ENCODE measurements at regions not wholly inside any gene's neighbourhood (a gene's known extent, or its start where the extent isn't known, plus 50 kb on each side); places are given as distances from the start of the nearest gene placed in this dataset.
A peak's percentile ranks its signal among the peaks of the same experiment; 100 is the strongest.

DNA sequence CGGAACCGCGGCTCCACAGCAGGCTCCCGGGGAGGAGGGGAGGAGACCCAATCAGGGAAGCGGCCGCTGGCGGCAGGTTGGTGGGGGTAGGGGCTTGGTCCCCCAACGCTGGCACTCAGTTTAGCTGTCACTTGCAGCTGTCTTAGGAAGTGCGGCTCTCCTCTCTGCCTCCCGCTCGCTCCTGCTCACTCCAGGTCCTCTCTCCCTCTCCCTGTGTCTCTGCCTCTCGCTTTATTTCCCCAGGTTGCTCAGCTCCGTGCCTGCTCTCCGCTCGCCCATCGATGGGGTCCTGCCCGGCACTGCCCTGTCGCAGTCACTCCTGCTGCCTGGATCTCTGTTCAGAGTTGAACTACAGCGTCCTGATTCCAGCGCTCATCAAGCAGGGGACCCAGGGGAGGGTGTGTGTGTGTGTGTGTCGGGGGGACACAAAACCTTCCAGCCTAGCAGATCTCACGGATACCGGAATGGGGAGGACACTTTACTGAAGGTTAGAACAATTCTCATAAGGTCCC lies 145.6 kb downstream of the ENGASE start:
- H3K4me3 ChIP-seq = no peak overlapping the region
- intact Hi-C loops (cut with DNase I) = no loop called here
- ATAC-seq (no peak), DNase-seq (peak in 1 of 5 donors; percentile 42)
- H3K9me3 ChIP-seq = no peaks in the 10 kb centered on the region
- WGBS, 4 donors = 2 to 4% (median 2%) methylated on average over 20 to 23 of the region's 23 CpGs
- H3K27ac ChIP-seq = no peak overlapping the region
- H3K4me1 ChIP-seq = peaks cover 0 to 12% (median 0%) of the 10 kb centered on the region in 12 donors
- H3K27me3 ChIP-seq = peaks cover 26 to 100% (median 57%) of the 10 kb centered on the region in 9 donors
- no peaks in the 10 kb centered on the region for H3K36me3 ChIP-seq
- TF ChIP-seq POLR2A (IDR thresholded peaks at IDR 0.05) = no peak
- no peak for TF ChIP-seq CTCF (IDR thresholded peaks at IDR 0.05)

DNA sequence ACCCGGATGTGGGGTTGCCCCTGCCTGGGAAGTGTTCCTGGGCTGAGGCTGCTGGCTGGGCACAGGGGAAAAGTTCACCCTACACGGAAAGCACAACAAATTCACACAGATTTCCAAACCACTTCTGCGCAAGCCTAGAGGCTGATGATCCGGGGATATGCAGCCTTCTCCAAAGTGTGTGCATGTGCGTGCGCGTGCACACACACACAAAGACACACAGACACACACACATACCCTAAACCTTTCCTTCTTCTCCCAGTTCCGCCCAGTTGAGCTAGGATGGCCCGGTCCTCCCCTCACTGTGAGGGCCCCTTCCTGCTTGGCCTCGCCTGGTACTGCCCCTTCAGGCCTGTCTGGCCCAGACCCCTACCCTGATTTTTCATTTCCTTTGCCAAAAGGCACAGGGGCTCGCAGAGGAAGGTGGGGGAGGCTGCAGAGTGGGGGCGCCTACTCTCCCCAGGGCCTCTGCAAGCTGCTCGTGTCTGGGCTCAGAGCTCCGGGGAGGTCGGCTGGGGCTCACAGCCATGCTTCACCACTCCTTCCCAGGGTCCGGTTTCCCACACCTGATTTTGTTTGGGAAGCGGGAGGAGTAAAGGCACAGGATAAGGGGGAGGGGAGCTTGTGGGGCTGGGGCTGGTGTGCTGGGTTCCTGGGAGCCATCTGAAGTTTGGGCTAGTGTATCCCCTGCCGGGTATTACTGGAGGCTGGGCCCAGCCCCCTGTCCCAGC lies 144.7 kb downstream of the ENGASE start:
- no peak for TF ChIP-seq CTCF (IDR thresholded peaks at IDR 0.05)
- TF ChIP-seq POLR2A (IDR thresholded peaks at IDR 0.05) = no peak
- Histone ChIP-seq H3K4me3 (no peak overlapping the region), H3K27ac (no peak overlapping the region), H3K4me1 (peaks cover 0 to 12% (median 0%) of the 10 kb centered on the region in 12 donors), H3K9me3 (no peaks in the 10 kb centered on the region), H3K27me3 (peaks cover 24 to 100% (median 61%) of the 10 kb centered on the region in 9 donors), H3K36me3 (no peaks in the 10 kb centered on the region)
- 55 to 61% (median 58%) methylated on average over 18 of the region's 18 CpGs for WGBS, 4 donors
- peak in 1 of 5 donors; percentile 42 for DNase-seq
- no peak for ATAC-seq
- intact Hi-C loops (cut with DNase I) = no loop called here

GRCh38 chr17:79218825-79219200 lies 144.2 kb downstream of the ENGASE start:
- TF ChIP-seq POLR2A (IDR thresholded peaks at IDR 0.05) (no peak), CTCF (IDR thresholded peaks at IDR 0.05) (no peak)
- ATAC-seq = no peak
- 83 to 92% (median 86%) methylated on average over 7 to 10 of the region's 10 CpGs for WGBS, 4 donors

GRCh38 chr17:79218175-79218824 lies 143.7 kb downstream of the ENGASE start:
- no peak overlapping the region for H3K27ac ChIP-seq
- peaks cover 20 to 95% (median 63%) of the 10 kb centered on the region in 9 donors for H3K27me3 ChIP-seq
- WGBS, 4 donors = 61 to 65% (median 65%) methylated on average over 18 to 19 of the region's 19 CpGs
- H3K4me3 ChIP-seq = no peak overlapping the region
- DNase-seq (peak in 1 of 5 donors; percentile 30), ATAC-seq (no peak)
- no peaks in the 10 kb centered on the region for H3K9me3 ChIP-seq
- no peak for TF ChIP-seq CTCF (IDR thresholded peaks at IDR 0.05)
- no peak for TF ChIP-seq POLR2A (IDR thresholded peaks at IDR 0.05)
- H3K36me3 ChIP-seq = no peaks in the 10 kb centered on the region
- intact Hi-C loops (cut with DNase I) = no loop called here
- peaks cover 0 to 12% (median 0%) of the 10 kb centered on the region in 12 donors for H3K4me1 ChIP-seq

More at GRCh38 chr17:79218825-79219200, 144.2 kb downstream of the ENGASE start:
- Histone ChIP-seq H3K4me1 (peaks cover 0 to 12% (median 0%) of the 10 kb centered on the region in 12 donors), H3K4me3 (no peak overlapping the region), H3K9me3 (no peaks in the 10 kb centered on the region), H3K27me3 (peaks cover 20 to 95% (median 63%) of the 10 kb centered on the region in 9 donors), H3K27ac (no peak overlapping the region), H3K36me3 (no peaks in the 10 kb centered on the region)
- intact Hi-C loops (cut with DNase I) = no loop called here
- peak in 1 of 5 donors; percentile 51 for DNase-seq
